ENCODE measurements at regions not wholly inside any gene's neighbourhood (a gene's known extent, or its start where the extent isn't known, plus 50 kb on each side); places are given as distances from the start of the nearest gene placed in this dataset.

DNA sequence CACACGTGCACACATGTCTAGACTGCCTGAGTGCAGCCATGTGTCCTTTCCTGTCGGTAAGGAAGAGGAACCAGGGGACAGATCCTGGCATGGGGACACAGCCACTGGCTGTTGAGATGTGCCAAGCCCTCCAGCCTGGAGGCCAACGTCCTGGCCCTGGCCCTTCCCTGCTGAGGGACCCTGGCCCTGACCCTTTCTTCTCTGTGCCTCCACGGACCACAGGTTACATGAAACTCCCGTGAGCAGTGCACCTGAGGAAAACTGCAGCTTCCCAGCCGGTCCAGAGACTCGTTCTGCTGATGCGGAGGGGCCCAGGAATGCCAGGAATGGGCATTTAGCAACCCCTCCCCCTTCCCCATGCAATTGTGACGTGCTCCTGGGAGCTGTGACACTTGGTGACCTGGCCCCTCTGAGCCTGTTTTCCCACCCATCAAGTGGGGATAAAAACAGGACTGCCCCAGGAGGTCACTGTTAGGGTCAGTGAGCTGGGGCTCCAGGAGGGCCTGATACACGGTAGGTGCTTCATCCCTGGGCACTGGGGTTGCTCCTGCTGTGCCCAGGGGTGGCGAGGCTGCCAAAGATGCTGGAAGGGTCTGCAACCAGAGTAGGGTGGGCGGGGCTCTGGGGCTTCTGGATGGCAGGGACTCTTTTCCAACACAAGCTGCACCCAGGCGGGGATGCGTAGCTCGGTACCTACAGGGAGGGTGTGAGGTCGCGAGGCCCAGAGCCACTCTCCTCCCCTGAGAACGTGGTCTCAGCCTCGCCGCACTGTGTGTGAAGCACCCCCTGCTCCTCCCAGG, 151.5 kb downstream of the C9orf50 start:
- ChIA-PET POLR2A (ENCODE audit: unreplicated experiment) (no interaction called here), CTCF (no interaction called here)
- Histone ChIP-seq H3K9me3 (ENCODE audit: control insufficient read depth, insufficient read depth, low read length) (no peaks in the 10 kb centered on the region), H3K56ac (ENCODE audit: extremely low read depth, insufficient read depth, low read length) (no peak overlapping the region), H3K18ac (ENCODE audit: low read depth, low read length) (no peak overlapping the region), H3K79me1 (ENCODE audit: low read depth in 1 of 2, low read length in 2 of 2) (no peaks in the 10 kb centered on the region), H4K8ac (ENCODE audit: low read depth in 2 of 2, low read length in 2 of 2) (no peak overlapping the region), H3K14ac (replicated peaks; ENCODE audit: low read depth, low read length) (no peak overlapping the region), H4K20me1 (ENCODE audit: insufficient read depth, low read length) (no peaks in the 10 kb centered on the region), H3K4me1 (ENCODE audit: control insufficient read depth, insufficient read depth, low read length) (peaks cover 16% of the 10 kb centered on the region), H3K4ac (ENCODE audit: low read depth, low read length) (peak overlapping the region; percentile 48), H2BK120ac (ENCODE audit: low read depth, low read length) (no peak overlapping the region; the same call in 1 of the 2 replicates), H3K27me3 (ENCODE audit: control insufficient read depth, insufficient read depth, low read length) (no peaks in the 10 kb centered on the region), H3K27ac (ENCODE audit: insufficient read depth, low read length) (no peak overlapping the region), H2AK9ac (replicated peaks; ENCODE audit: low read depth, low read length, poor library complexity) (no peak overlapping the region), H2AFZ (replicated peaks; ENCODE audit: low read length, poor library complexity) (no peak overlapping the region), H3K9me1 (ENCODE audit: insufficient read depth, low read length) (peaks cover 3% of the 10 kb centered on the region), H3K23ac (ENCODE audit: low read depth, low read length) (no peak overlapping the region), H4K5ac (ENCODE audit: low read depth, low read length) (no peak overlapping the region), H2BK20ac (ENCODE audit: low read depth, low read length) (peak overlapping the region; percentile 48; the same call in 1 of the 2 replicates), H3K4me2 (ENCODE audit: low read depth, low read length) (no peak overlapping the region), H3K9ac (ENCODE audit: low read depth, low read length) (no peak overlapping the region), H2AK5ac (ENCODE audit: low read depth, low read length) (peak overlapping the region; percentile 81), H4K91ac (ENCODE audit: insufficient read depth, low read depth, low read length) (peak overlapping the region; percentile 49; the same call in 1 of the 2 replicates), H3K4me3 (ENCODE audit: insufficient read depth, low read depth, low read length) (no peak overlapping the region), H2BK15ac (ENCODE audit: low read depth, low read length) (no peak overlapping the region), H2BK5ac (ENCODE audit: low read depth, low read length, poor library complexity, severe bottlenecking) (no peak overlapping the region), H3K36me3 (ENCODE audit: control insufficient read depth, insufficient read depth, low read length) (no peaks in the 10 kb centered on the region)
- no TSS peak for BruUV-seq (replicated peaks)
- no peak for ATAC-seq (ENCODE audit: low read depth)
- intact Hi-C loops (cut with micrococcal nuclease) (no loop called here), in situ Hi-C loops (cut with MboI; ENCODE audit: low sequenced_read_pairs) (no loop called here), dilution Hi-C loops (cut with HindIII; ENCODE audit: low sequenced_read_pairs, unreplicated experiment) (no loop called here)
- WGBS, 2 experiments (ENCODE audit: extremely low coverage in 2 of 2, insufficient read length in 1 of 2) = 54% methylated on average over 7 of the region's 20 CpGs; no CpG with 5 or more reads in 1 of the 2 experiments
- DNase-seq = no peak
- TF ChIP-seq, protein P1, sequence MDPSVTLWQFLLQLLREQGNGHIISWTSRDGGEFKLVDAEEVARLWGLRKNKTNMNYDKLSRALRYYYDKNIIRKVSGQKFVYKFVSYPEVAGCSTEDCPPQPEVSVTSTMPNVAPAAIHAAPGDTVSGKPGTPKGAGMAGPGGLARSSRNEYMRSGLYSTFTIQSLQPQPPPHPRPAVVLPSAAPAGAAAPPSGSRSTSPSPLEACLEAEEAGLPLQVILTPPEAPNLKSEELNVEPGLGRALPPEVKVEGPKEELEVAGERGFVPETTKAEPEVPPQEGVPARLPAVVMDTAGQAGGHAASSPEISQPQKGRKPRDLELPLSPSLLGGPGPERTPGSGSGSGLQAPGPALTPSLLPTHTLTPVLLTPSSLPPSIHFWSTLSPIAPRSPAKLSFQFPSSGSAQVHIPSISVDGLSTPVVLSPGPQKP (IDR thresholded peaks at IDR 0.05; ENCODE audit: borderline replicate concordance, low read depth, low read length) = no peak
- no peak for TF ChIP-seq NFE2L2 (IDR thresholded peaks at IDR 0.05; ENCODE audit: low read depth, low read length)
- TF ChIP-seq, protein P2, sequence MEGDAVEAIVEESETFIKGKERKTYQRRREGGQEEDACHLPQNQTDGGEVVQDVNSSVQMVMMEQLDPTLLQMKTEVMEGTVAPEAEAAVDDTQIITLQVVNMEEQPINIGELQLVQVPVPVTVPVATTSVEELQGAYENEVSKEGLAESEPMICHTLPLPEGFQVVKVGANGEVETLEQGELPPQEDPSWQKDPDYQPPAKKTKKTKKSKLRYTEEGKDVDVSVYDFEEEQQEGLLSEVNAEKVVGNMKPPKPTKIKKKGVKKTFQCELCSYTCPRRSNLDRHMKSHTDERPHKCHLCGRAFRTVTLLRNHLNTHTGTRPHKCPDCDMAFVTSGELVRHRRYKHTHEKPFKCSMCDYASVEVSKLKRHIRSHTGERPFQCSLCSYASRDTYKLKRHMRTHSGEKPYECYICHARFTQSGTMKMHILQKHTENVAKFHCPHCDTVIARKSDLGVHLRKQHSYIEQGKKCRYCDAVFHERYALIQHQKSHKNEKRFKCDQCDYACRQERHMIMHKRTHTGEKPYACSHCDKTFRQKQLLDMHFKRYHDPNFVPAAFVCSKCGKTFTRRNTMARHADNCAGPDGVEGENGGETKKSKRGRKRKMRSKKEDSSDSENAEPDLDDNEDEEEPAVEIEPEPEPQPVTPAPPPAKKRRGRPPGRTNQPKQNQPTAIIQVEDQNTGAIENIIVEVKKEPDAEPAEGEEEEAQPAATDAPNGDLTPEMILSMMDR (conservative IDR thresholded peaks at IDR 0.05; ENCODE audit: low read depth, low read length) = no peak
- no peak for TF ChIP-seq MXI1 (IDR thresholded peaks at IDR 0.05; ENCODE audit: borderline replicate concordance, low read depth, low read length)
- TF ChIP-seq RAD21 (IDR thresholded peaks at IDR 0.05; ENCODE audit: low read length) = no peak
- no peak for TF ChIP-seq MAFK (IDR thresholded peaks at IDR 0.05; ENCODE audit: low read depth, low read length)
- no peak for TF ChIP-seq SMC3 (IDR thresholded peaks at IDR 0.05; ENCODE audit: low read depth, low read length)
- TF ChIP-seq CEBPB (IDR thresholded peaks at IDR 0.05; ENCODE audit: low read depth, low read length) = no peak
- no peak for TF ChIP-seq RFX5 (IDR thresholded peaks at IDR 0.05; ENCODE audit: low read depth, low read length)
- no peak for TF ChIP-seq FOS (IDR thresholded peaks at IDR 0.05; ENCODE audit: low read depth, low read length)
- no peak for TF ChIP-seq RCOR1 (IDR thresholded peaks at IDR 0.05; ENCODE audit: insufficient replicate concordance, low read length)
- no peak for TF ChIP-seq POLR2A (IDR thresholded peaks at IDR 0.05; ENCODE audit: low read depth, low read length)
- TF ChIP-seq CHD1 (IDR thresholded peaks at IDR 0.05; ENCODE audit: low read depth, low read length) = no peak
- TF ChIP-seq, protein P3, sequence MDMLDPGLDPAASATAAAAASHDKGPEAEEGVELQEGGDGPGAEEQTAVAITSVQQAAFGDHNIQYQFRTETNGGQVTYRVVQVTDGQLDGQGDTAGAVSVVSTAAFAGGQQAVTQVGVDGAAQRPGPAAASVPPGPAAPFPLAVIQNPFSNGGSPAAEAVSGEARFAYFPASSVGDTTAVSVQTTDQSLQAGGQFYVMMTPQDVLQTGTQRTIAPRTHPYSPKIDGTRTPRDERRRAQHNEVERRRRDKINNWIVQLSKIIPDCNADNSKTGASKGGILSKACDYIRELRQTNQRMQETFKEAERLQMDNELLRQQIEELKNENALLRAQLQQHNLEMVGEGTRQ (IDR thresholded peaks at IDR 0.05; ENCODE audit: low read depth, low read length) = no peak
- no peak for TF ChIP-seq MAZ (IDR thresholded peaks at IDR 0.05; ENCODE audit: borderline replicate concordance, low read depth, low read length)
- TF ChIP-seq BHLHE40 (IDR thresholded peaks at IDR 0.05; ENCODE audit: low read depth, low read length) = no peak
